GM23338 (cell line): ENCODE measurements at regions not wholly inside any gene's neighbourhood (a gene's known extent, or its start where the extent isn't known, plus 50 kb on each side); places are given as distances from the start of the nearest gene placed in this dataset.

Experiments
- EZH2phosphoT487 ChIP-seq: fragments of 200-600 bp; sonication (generic); IDR thresholded peaks from one replicate; pipeline ENCODE4 v1.8.1; 2018; ENCODE audit warnings: antibody characterized with exemption; ENCODE audit not compliant: unreplicated experiment
- JUNB ChIP-seq: IDR thresholded peaks from one replicate; pipeline ENCODE4 v1.6.1; 2016; ENCODE audit warnings: antibody characterized with exemption; ENCODE audit not compliant: unreplicated experiment
- NANOG ChIP-seq: IDR thresholded peaks from 2 replicates; pipeline ENCODE4 v1.6.1; 2016; ENCODE audit warnings: antibody characterized with exemption, borderline replicate concordance
- STAT1 ChIP-seq: IDR thresholded peaks from one replicate; pipeline ENCODE4 v1.6.1; 2016; ENCODE audit warnings: antibody characterized with exemption; ENCODE audit not compliant: unreplicated experiment
- TF ChIP-seq, protein P1 (sequence below): fragments of 250-450 bp; sonication (Bioruptor Pico); IDR thresholded peaks from 2 replicates; pipeline ENCODE4 v1.5.0; 2020; ENCODE audit warnings: mild to moderate bottlenecking, moderate library complexity
- TF ChIP-seq, protein P2 (sequence below), 2 experiments: fragments of 200-600 bp in 1 of 2; sonication (generic) in 1 of 2; conservative IDR thresholded peaks; 2 replicates each; pipeline versions ENCODE4 v1.5.1 to v1.6.1; 2016 to 2017; ENCODE audit warnings: antibody characterized with exemption in 2 of 2, low read depth in 2 of 2, mild to moderate bottlenecking in 2 of 2, moderate library complexity in 1 of 2
- TF ChIP-seq, protein P3 (sequence below): IDR thresholded peaks from 2 replicates; pipeline ENCODE4 v1.6.1; 2016; ENCODE audit warnings: antibody characterized with exemption

DNA sequence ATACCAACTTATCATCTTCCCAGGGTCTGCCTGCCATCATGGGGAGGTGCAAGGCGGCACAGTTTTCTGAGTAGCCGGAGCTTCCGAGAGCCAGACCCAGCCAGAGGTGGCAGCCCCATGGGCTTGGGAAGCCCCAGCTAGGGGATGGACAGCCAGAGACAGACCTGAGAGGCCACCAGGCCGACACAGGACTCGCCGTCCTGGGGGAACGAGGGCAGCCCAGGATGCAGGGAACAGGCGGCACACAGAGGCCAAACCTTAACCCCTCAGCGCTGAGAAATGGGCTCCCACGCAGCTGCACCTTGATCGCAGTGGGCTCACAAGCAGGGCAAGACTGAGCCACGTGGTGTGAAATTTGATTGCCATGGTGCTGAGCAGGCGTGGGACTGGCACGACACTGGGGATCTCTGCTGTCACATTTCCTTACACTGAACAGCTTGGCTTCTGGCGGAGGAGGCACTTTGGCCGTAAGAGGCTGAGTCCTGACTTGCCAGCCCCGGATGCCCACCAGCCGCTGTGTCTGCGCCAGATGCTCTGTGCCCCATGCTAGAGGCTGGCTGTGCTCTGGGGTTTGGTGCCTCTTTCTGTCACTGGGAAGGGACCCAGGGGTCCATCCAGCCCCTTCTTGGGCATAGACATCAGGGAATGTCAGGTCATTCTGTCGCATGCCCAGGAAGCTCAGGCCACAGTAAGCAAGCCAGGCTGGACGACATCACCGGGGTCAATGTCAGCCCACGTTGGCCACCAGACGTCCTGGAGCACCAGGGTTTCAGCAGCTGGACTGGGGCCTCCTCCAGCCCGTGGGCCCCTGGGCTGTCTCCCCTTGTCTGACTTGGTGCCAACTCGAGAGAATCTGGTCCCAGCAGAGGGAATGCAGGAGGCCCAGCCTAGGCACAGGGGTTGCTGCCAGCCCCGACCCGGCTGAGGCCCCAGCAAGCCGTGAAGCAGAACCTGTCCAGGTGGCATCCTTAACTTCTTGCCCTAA, 312.1 kb upstream of the MYT1L start (continued):
- TF ChIP-seq, protein P1, sequence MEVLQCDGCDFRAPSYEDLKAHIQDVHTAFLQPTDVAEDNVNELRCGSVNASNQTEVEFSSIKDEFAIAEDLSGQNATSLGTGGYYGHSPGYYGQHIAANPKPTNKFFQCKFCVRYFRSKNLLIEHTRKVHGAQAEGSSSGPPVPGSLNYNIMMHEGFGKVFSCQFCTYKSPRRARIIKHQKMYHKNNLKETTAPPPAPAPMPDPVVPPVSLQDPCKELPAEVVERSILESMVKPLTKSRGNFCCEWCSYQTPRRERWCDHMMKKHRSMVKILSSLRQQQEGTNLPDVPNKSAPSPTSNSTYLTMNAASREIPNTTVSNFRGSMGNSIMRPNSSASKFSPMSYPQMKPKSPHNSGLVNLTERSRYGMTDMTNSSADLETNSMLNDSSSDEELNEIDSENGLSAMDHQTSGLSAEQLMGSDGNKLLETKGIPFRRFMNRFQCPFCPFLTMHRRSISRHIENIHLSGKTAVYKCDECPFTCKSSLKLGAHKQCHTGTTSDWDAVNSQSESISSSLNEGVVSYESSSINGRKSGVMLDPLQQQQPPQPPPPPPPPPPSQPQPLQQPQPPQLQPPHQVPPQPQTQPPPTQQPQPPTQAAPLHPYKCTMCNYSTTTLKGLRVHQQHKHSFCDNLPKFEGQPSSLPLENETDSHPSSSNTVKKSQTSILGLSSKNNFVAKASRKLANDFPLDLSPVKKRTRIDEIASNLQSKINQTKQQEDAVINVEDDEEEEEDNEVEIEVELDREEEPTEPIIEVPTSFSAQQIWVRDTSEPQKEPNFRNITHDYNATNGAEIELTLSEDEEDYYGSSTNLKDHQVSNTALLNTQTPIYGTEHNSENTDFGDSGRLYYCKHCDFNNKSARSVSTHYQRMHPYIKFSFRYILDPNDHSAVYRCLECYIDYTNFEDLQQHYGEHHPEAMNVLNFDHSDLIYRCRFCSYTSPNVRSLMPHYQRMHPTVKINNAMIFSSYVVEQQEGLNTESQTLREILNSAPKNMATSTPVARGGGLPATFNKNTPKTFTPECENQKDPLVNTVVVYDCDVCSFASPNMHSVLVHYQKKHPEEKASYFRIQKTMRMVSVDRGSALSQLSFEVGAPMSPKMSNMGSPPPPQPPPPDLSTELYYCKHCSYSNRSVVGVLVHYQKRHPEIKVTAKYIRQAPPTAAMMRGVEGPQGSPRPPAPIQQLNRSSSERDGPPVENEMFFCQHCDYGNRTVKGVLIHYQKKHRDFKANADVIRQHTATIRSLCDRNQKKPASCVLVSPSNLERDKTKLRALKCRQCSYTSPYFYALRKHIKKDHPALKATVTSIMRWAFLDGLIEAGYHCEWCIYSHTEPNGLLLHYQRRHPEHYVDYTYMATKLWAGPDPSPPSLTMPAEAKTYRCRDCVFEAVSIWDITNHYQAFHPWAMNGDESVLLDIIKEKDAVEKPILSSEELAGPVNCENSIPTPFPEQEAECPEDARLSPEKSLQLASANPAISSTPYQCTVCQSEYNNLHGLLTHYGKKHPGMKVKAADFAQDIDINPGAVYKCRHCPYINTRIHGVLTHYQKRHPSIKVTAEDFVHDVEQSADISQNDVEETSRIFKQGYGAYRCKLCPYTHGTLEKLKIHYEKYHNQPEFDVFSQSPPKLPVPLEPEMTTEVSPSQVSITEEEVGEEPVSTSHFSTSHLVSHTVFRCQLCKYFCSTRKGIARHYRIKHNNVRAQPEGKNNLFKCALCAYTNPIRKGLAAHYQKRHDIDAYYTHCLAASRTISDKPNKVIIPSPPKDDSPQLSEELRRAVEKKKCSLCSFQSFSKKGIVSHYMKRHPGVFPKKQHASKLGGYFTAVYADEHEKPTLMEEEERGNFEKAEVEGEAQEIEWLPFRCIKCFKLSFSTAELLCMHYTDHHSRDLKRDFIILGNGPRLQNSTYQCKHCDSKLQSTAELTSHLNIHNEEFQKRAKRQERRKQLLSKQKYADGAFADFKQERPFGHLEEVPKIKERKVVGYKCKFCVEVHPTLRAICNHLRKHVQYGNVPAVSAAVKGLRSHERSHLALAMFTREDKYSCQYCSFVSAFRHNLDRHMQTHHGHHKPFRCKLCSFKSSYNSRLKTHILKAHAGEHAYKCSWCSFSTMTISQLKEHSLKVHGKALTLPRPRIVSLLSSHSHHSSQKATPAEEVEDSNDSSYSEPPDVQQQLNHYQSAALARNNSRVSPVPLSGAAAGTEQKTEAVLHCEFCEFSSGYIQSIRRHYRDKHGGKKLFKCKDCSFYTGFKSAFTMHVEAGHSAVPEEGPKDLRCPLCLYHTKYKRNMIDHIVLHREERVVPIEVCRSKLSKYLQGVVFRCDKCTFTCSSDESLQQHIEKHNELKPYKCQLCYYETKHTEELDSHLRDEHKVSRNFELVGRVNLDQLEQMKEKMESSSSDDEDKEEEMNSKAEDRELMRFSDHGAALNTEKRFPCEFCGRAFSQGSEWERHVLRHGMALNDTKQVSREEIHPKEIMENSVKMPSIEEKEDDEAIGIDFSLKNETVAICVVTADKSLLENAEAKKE (CRISPR knock-in tag): no peak
- TF ChIP-seq, protein P2, sequence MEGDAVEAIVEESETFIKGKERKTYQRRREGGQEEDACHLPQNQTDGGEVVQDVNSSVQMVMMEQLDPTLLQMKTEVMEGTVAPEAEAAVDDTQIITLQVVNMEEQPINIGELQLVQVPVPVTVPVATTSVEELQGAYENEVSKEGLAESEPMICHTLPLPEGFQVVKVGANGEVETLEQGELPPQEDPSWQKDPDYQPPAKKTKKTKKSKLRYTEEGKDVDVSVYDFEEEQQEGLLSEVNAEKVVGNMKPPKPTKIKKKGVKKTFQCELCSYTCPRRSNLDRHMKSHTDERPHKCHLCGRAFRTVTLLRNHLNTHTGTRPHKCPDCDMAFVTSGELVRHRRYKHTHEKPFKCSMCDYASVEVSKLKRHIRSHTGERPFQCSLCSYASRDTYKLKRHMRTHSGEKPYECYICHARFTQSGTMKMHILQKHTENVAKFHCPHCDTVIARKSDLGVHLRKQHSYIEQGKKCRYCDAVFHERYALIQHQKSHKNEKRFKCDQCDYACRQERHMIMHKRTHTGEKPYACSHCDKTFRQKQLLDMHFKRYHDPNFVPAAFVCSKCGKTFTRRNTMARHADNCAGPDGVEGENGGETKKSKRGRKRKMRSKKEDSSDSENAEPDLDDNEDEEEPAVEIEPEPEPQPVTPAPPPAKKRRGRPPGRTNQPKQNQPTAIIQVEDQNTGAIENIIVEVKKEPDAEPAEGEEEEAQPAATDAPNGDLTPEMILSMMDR (conservative IDR thresholded peaks at IDR 0.05; ENCODE audit: low read depth in 2 of 2): no peak
- no peak for TF ChIP-seq STAT1
- TF ChIP-seq, protein P3, sequence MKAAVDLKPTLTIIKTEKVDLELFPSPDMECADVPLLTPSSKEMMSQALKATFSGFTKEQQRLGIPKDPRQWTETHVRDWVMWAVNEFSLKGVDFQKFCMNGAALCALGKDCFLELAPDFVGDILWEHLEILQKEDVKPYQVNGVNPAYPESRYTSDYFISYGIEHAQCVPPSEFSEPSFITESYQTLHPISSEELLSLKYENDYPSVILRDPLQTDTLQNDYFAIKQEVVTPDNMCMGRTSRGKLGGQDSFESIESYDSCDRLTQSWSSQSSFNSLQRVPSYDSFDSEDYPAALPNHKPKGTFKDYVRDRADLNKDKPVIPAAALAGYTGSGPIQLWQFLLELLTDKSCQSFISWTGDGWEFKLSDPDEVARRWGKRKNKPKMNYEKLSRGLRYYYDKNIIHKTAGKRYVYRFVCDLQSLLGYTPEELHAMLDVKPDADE: no peak
- TF ChIP-seq EZH2phosphoT487: no peak
- no peak for TF ChIP-seq JUNB
- no peak for TF ChIP-seq NANOG
